Fibroblast of villous mesenchyme (primary cell): ENCODE measurements at regions not wholly inside any gene's neighbourhood (a gene's known extent, or its start where the extent isn't known, plus 50 kb on each side); places are given as distances from the start of the nearest gene placed in this dataset.
"Not testable (repeated sequence)": the region's sequence is repeated elsewhere in the genome, so short reads cannot be mapped to it uniquely, and the experiment has no call there.

Experiments
- DNase-seq: peaks from one replicate; pipeline ENCODE4 v3.0.0-alpha.2; 2010; ENCODE audit warnings: low read depth
- H3K4me3 ChIP-seq: 2 replicates; pipeline ENCODE4 v1.5.1; 2011; ENCODE audit warnings: low read depth, mild to moderate bottlenecking, low read length
- CTCF ChIP-seq: IDR thresholded peaks from 2 replicates; pipeline ENCODE4 v1.5.1; 2012; ENCODE audit warnings: low read depth, mild to moderate bottlenecking, low read length; ENCODE audit not compliant: insufficient read depth

- H3K4me3 ChIP-seq = no peak overlapping the region
- peak; percentile 88 for DNase-seq
- TF ChIP-seq CTCF = no peak
Measured at GRCh38 chr21:33971492-33972013, 55.9 kb upstream of the ATP5PO start.

DNA sequence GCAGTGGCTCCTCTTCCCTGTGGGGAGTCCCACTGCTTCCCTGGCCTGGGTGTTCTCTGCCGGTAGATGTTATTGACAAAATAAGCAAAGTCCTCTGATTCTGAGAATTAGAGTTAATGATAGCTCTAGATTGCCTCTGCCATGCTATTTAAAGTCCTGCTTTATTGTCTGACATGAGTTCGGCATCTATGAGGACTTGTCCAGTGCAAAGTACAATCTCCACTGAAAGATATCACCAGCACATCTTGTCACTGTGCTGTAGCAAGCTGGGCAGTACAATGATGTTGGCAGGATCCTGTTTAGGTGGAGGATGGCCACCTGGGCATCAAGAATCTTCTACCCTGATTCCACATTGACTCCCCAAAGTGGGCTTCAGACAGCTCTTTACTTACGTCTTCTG is 54.0 kb upstream of the ATP5PO start:
- H3K4me3 ChIP-seq = no peak overlapping the region
- DNase-seq = no peak
- TF ChIP-seq CTCF = no peak

- no peak for TF ChIP-seq CTCF
- no peak for DNase-seq
- no peak overlapping the region for H3K4me3 ChIP-seq
Measured at GRCh38 chr21:33968995-33969348, 53.4 kb upstream of the ATP5PO start.

GRCh38 chr21:33968080-33968994 is 52.7 kb upstream of the ATP5PO start:
- no peak for TF ChIP-seq CTCF
- DNase-seq = peak; percentile 38
- H3K4me3 ChIP-seq = no peak overlapping the region

DNA sequence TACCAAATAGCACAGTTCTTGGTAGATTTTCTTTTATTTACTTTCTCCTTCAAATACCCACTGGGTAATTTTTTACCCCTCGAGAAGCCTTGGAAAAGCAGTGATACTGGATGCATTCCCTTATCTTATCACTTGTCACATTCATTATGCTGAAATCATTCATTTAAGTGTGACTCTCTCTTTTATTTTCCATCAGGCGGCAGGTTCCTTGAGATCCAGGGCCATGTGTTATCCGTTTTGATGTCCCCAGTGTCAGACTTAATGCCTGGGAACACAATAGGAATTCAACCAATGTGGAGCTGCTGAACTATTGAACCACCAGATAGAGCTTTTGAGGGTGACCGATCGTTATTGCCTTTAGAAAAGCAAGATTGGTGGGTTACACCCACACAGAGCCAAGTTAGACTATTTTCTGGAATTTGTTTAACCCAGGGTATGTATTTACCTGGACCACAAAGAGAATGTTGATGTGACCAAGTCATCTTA is 51.5 kb upstream of the ATP5PO start:
- no peak overlapping the region for H3K4me3 ChIP-seq
- TF ChIP-seq CTCF = no peak
- DNase-seq = no peak

- H3K4me3 ChIP-seq = no peak overlapping the region
- DNase-seq = no peak
- TF ChIP-seq CTCF = no peak
Measured at GRCh38 chr21:33966324-33966949, 50.8 kb upstream of the ATP5PO start.

GRCh38 chr21:33965662-33966061 is 50.1 kb upstream of the ATP5PO start:
- not testable (repeated sequence) for H3K4me3 ChIP-seq, DNase-seq
